Spinal cord (tissue), 9 donors: ENCODE measurements at regions not wholly inside any gene's neighbourhood (a gene's known extent, or its start where the extent isn't known, plus 50 kb on each side); places are given as distances from the start of the nearest gene placed in this dataset.
"Not testable (repeated sequence)": the region's sequence is repeated elsewhere in the genome, so short reads cannot be mapped to it uniquely, and the experiment has no call there.

Experiments
- DNase-seq, 6 donors: peaks; one replicate each; pipeline versions ENCODE4 v3.0.0 to v3.0.0-alpha.2; 2013 to 2015; ENCODE audit warnings: low spot score in 6 of 6, low read depth in 4 of 6
- H3K27ac ChIP-seq: one replicate; pipeline ENCODE4 v1.5.1; 2013; ENCODE audit warnings: low read depth, low read length, control low read depth
- H3K27me3 ChIP-seq: one replicate; pipeline ENCODE4 v1.6.1; 2013; ENCODE audit warnings: low read length; ENCODE audit not compliant: control insufficient read depth, insufficient read depth
- H3K36me3 ChIP-seq: one replicate; pipeline ENCODE4 v1.6.1; 2013; ENCODE audit warnings: low read length; ENCODE audit not compliant: control insufficient read depth, insufficient read depth
- H3K4me1 ChIP-seq: one replicate; pipeline ENCODE4 v1.6.1; 2013; ENCODE audit warnings: low read length; ENCODE audit not compliant: control insufficient read depth, insufficient read depth
- H3K4me3 ChIP-seq: one replicate; pipeline ENCODE4 v1.5.1; 2013; ENCODE audit warnings: low read depth, low read length, control low read depth
- H3K9me3 ChIP-seq: one replicate; pipeline ENCODE4 v1.6.1; 2013; ENCODE audit warnings: low read length; ENCODE audit not compliant: control insufficient read depth, insufficient read depth
- WGBS: methylation state at CpG from one replicate; pipeline ENCODE4 v1.1.5; 2013; ENCODE audit warnings: missing lambda C conversion rate; ENCODE audit not compliant: insufficient coverage; 5-methylcytosine and 5-hydroxymethylcytosine counted together
- donor health status: healthy.

- H3K27ac ChIP-seq, result no peak overlapping the region
- no CpG with 5 or more reads among the region's 2 CpGs for WGBS
- H3K27me3 ChIP-seq, result no peaks in the 10 kb centered on the region
- H3K4me3 ChIP-seq, result no peak overlapping the region
- no peaks in the 10 kb centered on the region for H3K4me1 ChIP-seq
- H3K36me3 ChIP-seq, result no peaks in the 10 kb centered on the region
- H3K9me3 ChIP-seq, result no peaks in the 10 kb centered on the region
- DNase-seq, result no peak
Observed at GRCh38 chr4:141462361-141462760, 174.0 kb upstream of the IL15 start.

GRCh38 chr4:141463678-141464077, 172.7 kb upstream of the IL15 start:
- H3K36me3 ChIP-seq, result no peaks in the 10 kb centered on the region
- no peak overlapping the region for H3K4me3 ChIP-seq
- H3K27me3 ChIP-seq, result no peaks in the 10 kb centered on the region
- WGBS, result no CpG with 5 or more reads among the region's 2 CpGs
- H3K9me3 ChIP-seq, result no peaks in the 10 kb centered on the region
- H3K27ac ChIP-seq, result no peak overlapping the region
- no peak for DNase-seq
- H3K4me1 ChIP-seq, result no peaks in the 10 kb centered on the region

GRCh38 chr4:141464366-141464765, 172.0 kb upstream of the IL15 start:
- WGBS, result no CpG with 5 or more reads among the region's 1 CpG
- H3K4me3 ChIP-seq, result no peak overlapping the region
- DNase-seq, result peak in 4 of 6 donors; percentile 6 to 82 (median 30)
- no peaks in the 10 kb centered on the region for H3K4me1 ChIP-seq
- no peaks in the 10 kb centered on the region for H3K36me3 ChIP-seq
- H3K9me3 ChIP-seq, result no peaks in the 10 kb centered on the region
- H3K27ac ChIP-seq, result no peak overlapping the region
- H3K27me3 ChIP-seq, result no peaks in the 10 kb centered on the region

- Histone ChIP-seq H3K36me3 (no peaks in the 10 kb centered on the region), H3K4me3 (no peak overlapping the region), H3K27ac (no peak overlapping the region), H3K27me3 (no peaks in the 10 kb centered on the region), H3K9me3 (no peaks in the 10 kb centered on the region), H3K4me1 (no peaks in the 10 kb centered on the region)
- WGBS, result 100% methylated on average over 1 of the region's 6 CpGs
- no peak for DNase-seq
Observed at GRCh38 chr4:141465171-141465570, 171.2 kb upstream of the IL15 start.

- no peaks in the 10 kb centered on the region for H3K9me3 ChIP-seq
- H3K27me3 ChIP-seq, result no peaks in the 10 kb centered on the region
- no peaks in the 10 kb centered on the region for H3K36me3 ChIP-seq
- WGBS, result 50% methylated on average over 1 of the region's 2 CpGs
- no peaks in the 10 kb centered on the region for H3K4me1 ChIP-seq
- H3K27ac ChIP-seq, result no peak overlapping the region
- DNase-seq, result no peak
- H3K4me3 ChIP-seq, result no peak overlapping the region
Observed at GRCh38 chr4:141467225-141467624, 169.2 kb upstream of the IL15 start.

- DNase-seq, result no peak
- H3K36me3 ChIP-seq, result no peaks in the 10 kb centered on the region
- H3K9me3 ChIP-seq, result no peaks in the 10 kb centered on the region
- no peaks in the 10 kb centered on the region for H3K27me3 ChIP-seq
- H3K27ac ChIP-seq, result no peak overlapping the region
- H3K4me1 ChIP-seq, result no peaks in the 10 kb centered on the region
- no peak overlapping the region for H3K4me3 ChIP-seq
- no CpG with 5 or more reads among the region's 1 CpG for WGBS
Observed at GRCh38 chr4:141469392-141469791, 167.0 kb upstream of the IL15 start.

GRCh38 chr4:141473026-141473540, 163.3 kb upstream of the IL15 start:
- no peak overlapping the region for H3K4me3 ChIP-seq
- no peak overlapping the region for H3K27ac ChIP-seq
- H3K4me1 ChIP-seq, result no peaks in the 10 kb centered on the region
- no peak for DNase-seq
- H3K36me3 ChIP-seq, result no peaks in the 10 kb centered on the region
- no peaks in the 10 kb centered on the region for H3K27me3 ChIP-seq
- no peaks in the 10 kb centered on the region for H3K9me3 ChIP-seq

GRCh38 chr4:141473952-141474351, 162.4 kb upstream of the IL15 start:
- H3K27ac ChIP-seq, result no peak overlapping the region
- H3K9me3 ChIP-seq, result no peaks in the 10 kb centered on the region
- no peaks in the 10 kb centered on the region for H3K27me3 ChIP-seq
- no peak overlapping the region for H3K4me3 ChIP-seq
- peak in 1 of 6 donors; percentile 48 for DNase-seq
- H3K36me3 ChIP-seq, result no peaks in the 10 kb centered on the region
- H3K4me1 ChIP-seq, result no peaks in the 10 kb centered on the region

GRCh38 chr4:141480950-141481349, 155.4 kb upstream of the IL15 start:
- no peak for DNase-seq
- no peaks in the 10 kb centered on the region for H3K27me3 ChIP-seq
- H3K4me3 ChIP-seq, result no peak overlapping the region
- no peaks in the 10 kb centered on the region for H3K36me3 ChIP-seq
- no peak overlapping the region for H3K27ac ChIP-seq
- H3K4me1 ChIP-seq, result no peaks in the 10 kb centered on the region
- peaks cover 4% of the 10 kb centered on the region for H3K9me3 ChIP-seq

GRCh38 chr4:141484298-141484697, 152.1 kb upstream of the IL15 start:
- DNase-seq, H3K4me1 ChIP-seq, H3K4me3 ChIP-seq, H3K27me3 ChIP-seq, H3K27ac ChIP-seq, H3K9me3 ChIP-seq, H3K36me3 ChIP-seq: not testable (repeated sequence)
- 77% methylated on average over 9 of the region's 12 CpGs for WGBS
